ENCODE measurements at regions not wholly inside any gene's neighbourhood (a gene's known extent, or its start where the extent isn't known, plus 50 kb on each side); places are given as distances from the start of the nearest gene placed in this dataset.

DNA sequence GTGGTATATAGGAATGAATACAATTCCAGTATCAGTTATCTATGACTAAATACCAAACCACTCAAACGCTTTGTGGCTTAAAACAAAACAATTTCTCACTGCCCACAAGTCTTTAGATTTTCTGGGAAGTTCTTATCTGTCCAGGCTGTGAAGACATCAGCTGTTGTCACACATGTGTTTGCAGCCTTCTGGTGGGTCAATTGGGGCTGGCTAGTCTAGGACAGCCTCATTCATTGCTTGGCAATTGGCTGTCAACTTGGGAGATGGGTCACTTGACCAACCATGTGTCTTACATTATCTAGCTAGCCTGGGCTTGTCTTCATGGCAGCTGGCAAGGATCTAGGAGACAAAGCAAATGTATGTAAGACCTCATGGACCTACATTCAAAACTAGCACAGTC lies 53.8 kb upstream of the PAPPA start:
- no peak for TF ChIP-seq NRF1 (IDR thresholded peaks at IDR 0.05; ENCODE audit: low read depth, low read length)
- TF ChIP-seq, protein P1, sequence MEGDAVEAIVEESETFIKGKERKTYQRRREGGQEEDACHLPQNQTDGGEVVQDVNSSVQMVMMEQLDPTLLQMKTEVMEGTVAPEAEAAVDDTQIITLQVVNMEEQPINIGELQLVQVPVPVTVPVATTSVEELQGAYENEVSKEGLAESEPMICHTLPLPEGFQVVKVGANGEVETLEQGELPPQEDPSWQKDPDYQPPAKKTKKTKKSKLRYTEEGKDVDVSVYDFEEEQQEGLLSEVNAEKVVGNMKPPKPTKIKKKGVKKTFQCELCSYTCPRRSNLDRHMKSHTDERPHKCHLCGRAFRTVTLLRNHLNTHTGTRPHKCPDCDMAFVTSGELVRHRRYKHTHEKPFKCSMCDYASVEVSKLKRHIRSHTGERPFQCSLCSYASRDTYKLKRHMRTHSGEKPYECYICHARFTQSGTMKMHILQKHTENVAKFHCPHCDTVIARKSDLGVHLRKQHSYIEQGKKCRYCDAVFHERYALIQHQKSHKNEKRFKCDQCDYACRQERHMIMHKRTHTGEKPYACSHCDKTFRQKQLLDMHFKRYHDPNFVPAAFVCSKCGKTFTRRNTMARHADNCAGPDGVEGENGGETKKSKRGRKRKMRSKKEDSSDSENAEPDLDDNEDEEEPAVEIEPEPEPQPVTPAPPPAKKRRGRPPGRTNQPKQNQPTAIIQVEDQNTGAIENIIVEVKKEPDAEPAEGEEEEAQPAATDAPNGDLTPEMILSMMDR (IDR thresholded peaks at IDR 0.05): no peak
- no peak for TF ChIP-seq EZH2phosphoT487 (IDR thresholded peaks at IDR 0.05; ENCODE audit: borderline replicate concordance, low read depth)
- TF ChIP-seq EP300 (IDR thresholded peaks at IDR 0.05; ENCODE audit: borderline replicate concordance in 1 of 2, low read depth in 1 of 2, low read length in 1 of 2): no peak
- no peak for TF ChIP-seq POLR2AphosphoS5 (IDR thresholded peaks at IDR 0.05; ENCODE audit: low read depth, low read length)
- no peak for TF ChIP-seq FOXJ3 (CRISPR knock-in tag; IDR thresholded peaks at IDR 0.05)
- TF ChIP-seq, protein P2, sequence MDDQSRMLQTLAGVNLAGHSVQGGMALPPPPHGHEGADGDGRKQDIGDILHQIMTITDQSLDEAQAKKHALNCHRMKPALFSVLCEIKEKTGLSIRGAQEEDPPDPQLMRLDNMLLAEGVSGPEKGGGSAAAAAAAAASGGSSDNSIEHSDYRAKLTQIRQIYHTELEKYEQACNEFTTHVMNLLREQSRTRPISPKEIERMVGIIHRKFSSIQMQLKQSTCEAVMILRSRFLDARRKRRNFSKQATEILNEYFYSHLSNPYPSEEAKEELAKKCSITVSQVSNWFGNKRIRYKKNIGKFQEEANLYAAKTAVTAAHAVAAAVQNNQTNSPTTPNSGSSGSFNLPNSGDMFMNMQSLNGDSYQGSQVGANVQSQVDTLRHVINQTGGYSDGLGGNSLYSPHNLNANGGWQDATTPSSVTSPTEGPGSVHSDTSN (IDR thresholded peaks at IDR 0.05): no peak
- TF ChIP-seq RFX5 (IDR thresholded peaks at IDR 0.05; ENCODE audit: low read length): no peak
- TF ChIP-seq YY1 (IDR thresholded peaks at IDR 0.05; ENCODE audit: low read depth): no peak
- TF ChIP-seq, protein P3, sequence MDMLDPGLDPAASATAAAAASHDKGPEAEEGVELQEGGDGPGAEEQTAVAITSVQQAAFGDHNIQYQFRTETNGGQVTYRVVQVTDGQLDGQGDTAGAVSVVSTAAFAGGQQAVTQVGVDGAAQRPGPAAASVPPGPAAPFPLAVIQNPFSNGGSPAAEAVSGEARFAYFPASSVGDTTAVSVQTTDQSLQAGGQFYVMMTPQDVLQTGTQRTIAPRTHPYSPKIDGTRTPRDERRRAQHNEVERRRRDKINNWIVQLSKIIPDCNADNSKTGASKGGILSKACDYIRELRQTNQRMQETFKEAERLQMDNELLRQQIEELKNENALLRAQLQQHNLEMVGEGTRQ (IDR thresholded peaks at IDR 0.05; ENCODE audit: borderline replicate concordance, low read depth, low read length): no peak
- no peak for TF ChIP-seq RXRA (IDR thresholded peaks at IDR 0.05; ENCODE audit: borderline replicate concordance, low read depth)

Data from SK-N-SH (cell line).